Suppressor macrophage (primary cell): ENCODE measurements at regions not wholly inside any gene's neighbourhood (a gene's known extent, or its start where the extent isn't known, plus 50 kb on each side); places are given as distances from the start of the nearest gene placed in this dataset.
"Not testable (repeated sequence)": the region's sequence is repeated elsewhere in the genome, so short reads cannot be mapped to it uniquely, and the experiment has no call there.

Experiments
- DNase-seq, 4 experiments: peaks; one replicate each; pipeline ENCODE4 v3.0.0-alpha.2; 2020 to 2022

DNA sequence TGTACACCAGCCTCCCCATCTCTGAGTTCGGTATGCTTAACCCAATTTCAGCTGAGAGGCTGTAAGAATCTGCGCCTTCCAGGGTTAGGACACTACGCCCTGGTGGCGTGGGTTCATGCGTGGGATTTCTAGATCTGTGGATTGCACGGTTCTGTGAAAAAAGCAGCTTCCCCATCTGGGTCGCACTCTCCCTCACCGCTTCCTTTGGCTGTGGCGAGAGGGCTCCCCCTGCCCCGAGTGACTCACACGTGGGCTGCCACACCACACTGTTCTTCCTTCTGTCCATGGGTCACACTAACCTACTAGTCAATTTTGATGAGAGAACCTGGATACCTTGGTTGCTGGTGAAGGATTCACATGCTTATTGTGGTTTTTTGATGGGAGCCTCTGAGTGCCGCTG, 256.0 kb upstream of the MAF start:
- peak; percentile 1 to 37 (median 28) for DNase-seq

DNA sequence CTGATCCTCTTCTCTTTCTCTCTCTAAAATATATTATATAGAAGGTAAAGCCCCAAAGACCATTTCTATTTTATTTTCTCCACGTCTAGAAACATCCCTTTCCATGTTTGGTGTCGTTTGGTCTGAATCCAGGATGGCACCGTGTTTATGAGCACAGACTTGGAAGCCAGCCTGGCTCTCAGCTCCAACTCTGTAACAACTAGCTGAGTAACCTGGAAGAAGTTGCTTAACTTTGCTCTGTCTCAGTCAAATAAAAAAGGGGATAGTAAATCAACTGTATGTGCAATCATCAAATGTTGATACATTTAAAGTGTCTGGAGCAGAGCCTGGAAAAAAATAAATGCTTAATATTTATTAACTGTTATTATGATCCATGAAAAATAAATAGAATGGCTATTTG, 249.8 kb upstream of the MAF start:
- no peak for DNase-seq

DNA sequence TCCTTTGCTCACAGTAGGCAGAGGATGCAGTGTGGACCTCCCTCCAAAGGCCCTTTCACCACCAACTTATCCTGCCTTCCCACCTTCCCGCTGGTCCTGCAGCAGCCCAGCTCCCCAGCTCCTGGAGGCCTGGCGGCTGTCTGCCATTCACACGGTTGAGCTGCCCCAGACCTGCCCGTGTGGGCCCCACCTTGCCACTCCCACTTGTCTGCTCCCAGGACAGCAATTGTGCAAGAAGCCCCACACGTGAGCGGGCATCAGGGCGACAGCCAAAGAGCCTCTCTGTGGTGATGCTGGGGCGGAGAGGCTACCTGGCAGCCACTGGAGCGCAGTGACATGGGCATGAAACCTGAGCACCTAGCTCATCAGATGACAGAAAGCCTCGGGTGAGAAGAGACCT, 248.6 kb upstream of the MAF start:
- no peak for DNase-seq

DNA sequence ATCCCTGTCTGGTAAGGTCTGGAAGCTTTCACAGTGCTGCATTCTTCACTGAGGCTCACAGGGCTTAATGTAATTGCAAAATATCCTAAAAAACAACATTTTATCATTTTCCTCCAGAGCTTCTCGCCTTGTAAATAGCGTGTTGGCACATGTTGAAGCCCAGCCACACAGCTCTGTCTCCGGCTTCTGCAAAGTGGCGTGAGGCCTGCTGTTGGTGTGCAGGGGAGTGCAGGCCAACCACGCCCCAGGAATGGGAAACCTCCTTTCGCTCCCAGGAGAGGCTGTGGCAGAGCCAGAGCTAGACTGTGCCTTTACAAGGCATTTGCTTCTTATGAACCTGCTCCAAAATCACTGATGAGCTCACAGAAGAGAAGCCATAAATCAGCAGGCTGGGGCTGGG, 248.2 kb upstream of the MAF start:
- no peak for DNase-seq

DNA sequence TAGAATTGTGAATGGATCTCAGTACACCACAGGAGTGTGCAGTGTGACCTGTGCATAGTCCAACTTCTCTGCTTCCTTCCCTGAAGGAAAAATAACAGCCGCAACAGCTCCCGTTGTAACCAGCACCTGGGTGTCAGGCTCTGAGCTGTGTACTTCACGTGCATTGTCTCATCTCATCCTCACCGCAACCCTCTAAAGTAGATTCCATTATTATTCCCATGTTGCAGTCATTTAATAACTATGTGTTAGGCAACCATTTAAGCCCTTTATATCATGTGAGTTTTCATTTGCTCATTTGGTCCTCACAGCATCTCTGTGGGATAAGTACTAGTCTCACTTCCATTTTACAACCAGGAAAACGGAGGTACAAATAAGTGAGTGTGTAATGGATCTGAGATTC, 247.0 kb upstream of the MAF start:
- no peak for DNase-seq

DNA sequence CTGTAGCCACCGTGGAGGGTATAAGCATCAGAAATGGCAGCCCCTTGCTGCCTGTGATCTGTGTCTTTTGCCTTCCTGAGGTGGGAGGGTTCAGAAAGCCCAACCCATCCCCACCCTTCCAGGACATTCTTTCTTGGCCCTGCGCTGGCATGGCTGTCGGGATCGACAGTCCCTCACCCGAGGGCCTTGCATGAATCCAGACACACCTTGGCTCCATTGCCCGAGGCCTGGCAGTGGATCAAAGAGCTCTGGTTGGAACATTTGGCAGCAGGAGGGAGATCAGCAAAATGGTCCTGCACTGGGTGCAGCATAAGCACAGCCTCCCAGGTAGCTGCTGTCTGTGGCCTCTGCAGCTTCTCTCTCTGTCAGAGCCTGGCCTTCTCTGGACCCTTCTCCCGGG, 246.6 kb upstream of the MAF start:
- no peak for DNase-seq

DNA sequence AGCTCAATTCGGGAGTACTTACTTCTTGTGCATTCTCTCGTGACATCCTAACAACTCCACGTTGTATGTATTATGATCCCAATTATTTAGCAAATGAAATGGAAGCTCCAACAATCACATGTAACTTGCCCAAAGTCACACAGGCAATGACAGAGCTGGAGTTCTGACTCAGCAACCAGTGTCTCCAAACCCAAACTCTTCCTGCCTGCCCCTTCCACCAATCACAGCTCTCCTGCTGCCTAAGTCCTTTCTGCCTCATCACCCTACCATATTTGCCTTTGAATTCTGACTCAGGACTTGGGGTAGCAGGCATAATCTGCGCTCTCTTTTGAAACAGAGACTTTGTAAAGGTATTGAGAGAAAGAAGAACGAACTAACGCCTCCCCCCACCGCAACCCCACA, 245.2 kb upstream of the MAF start:
- no peak for DNase-seq

DNA sequence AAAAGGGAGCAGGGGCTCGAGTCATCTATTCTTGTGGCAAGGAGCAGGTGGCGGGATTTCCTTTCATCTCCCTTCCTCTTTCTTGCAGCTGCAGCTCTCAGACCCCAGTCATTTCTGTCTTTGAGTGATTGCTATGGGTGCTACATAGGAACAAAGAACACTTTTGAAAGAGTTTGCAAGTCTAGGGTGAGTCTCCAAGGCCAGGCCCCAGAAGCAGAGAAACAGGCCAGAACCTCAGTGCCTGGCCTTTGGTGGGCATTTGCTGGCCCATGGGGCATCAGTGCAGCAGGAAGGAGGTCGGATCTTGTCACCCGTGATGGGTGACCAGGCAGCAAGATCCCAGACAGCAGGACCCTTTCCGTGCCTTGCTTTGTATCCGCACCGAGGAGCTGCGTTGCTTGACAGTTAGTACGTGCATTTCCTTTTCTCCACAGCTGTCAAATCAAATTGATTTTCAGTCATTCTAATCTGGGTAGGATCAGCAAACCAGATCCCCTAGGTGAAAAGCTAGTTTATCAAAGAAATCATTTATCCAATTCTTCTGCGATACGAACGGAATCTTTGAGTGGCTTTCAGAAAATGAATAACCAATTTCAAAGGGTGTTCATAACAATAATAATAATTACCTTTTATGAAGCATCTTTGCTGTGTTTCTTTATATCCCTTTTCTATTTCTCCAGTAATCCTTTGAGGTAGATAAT, 244.6 kb upstream of the MAF start:
- no peak for DNase-seq

DNA sequence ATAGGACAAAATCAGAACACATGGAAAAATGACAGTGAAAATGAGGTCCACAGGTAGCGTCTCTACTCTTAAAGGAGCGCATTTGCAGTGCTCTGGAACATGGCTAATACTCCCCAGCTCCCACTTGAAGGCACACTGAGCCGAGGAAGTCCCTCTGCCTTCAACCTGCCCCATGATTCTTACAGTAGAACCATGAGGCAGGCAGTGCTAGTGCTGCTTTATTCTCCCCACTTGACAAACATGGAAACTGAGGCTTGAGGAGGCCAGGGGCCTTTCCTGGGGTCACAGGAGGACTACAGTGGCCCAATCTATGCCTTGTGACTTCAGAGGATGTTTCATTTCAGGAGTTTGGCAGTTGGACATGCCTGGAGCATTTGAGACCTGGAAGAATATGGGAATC, 244.1 kb upstream of the MAF start:
- DNase-seq: no peak

DNA sequence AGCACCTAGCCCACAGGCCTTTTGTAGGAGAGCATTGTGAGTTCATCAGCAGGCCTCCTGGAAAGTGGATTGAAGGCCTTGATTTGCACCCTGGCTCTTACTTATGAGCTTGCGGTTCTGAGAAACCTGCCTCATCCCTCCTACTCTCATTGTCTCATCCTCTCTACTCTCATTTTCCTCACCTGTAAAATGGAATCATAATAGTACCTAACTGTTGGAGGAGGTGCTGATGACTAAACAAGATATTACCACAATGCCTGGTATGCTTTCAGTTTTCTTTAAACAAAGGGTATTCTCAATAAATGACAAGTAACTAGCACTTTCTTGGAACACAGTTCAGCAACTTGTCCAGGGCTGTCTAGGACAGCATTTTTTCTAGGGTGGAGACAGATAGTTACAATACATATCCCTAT, 243.1 kb upstream of the MAF start:
- no peak for DNase-seq

DNA sequence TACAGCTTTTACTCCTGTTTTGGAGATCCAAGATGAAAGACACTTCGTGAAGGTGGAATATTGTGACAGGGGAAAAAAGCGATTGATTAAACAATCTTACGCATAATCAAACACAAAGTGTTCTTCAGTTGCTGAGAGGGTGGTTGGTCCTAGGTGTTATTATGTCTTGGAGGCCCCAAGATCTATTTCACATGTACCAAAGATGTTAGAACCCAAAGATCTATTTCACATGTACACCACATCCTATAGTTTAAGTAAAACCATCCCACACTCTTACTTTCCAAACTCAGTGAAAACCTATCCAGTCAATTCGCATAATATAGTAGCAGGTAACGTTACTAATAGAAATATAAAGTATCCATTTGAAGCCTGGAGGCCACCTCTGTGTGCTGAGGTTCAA, 242.6 kb upstream of the MAF start:
- no peak for DNase-seq

DNA sequence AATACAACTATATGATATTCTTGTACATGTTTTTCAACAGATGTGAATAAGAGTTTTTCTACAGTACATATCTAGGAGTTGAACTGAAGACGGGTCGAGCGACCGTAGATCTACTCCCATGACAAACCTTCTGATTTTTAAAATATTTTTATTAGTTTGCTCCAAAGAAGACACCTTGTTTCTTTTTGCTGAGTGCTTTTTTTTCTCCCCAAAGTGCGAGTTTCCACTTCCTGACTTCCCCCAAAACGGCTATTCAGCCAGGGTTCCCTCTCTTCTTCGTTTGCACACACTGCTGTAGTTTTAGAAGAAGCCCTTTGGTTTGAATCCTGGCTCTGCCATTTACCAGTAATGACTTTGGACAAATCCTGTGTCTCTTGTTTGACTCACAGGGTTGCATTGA, 241.7 kb upstream of the MAF start:
- no peak for DNase-seq

DNA sequence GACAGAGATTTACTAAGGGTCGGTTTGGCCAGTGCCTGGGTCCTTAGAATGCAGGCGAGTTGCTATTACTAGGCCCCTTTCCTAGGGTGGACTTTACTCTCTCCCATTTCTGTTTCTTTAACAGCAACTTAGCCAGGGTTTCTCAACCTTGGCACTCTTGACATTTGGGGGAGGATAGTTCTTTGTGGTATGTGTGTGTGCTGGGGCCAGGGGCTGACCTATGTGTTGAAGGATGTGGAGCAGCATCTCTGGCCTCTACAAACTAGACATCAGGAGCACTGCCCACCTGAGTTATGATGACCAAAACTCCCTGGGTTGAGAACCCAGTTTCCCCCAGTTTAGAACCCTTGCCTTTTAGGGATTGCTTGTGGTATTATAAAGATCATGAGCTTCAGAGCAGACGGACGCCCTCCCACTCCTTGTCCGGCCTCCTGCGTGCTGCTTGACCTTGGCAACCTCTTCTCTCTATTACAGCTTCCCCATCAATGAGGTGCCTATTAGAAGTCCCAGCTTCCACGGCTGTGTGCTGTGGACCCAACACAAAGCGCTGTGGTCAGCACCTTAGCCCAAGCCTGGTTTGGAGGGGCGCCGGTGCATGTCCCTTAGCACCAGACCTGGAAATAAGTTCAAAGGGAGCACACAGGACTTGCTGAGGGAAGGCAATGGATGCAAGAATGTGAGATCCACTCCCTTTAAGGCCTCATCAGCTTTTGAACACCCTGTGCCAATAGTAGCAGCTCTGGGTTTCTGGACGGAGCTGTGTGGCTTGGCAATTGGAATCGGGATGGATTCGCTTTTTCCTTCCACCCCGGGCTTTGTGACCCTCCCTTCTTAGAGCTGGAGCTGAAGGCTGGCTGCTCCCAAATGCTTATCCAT, 239.2 kb upstream of the MAF start:
- DNase-seq: no peak

DNA sequence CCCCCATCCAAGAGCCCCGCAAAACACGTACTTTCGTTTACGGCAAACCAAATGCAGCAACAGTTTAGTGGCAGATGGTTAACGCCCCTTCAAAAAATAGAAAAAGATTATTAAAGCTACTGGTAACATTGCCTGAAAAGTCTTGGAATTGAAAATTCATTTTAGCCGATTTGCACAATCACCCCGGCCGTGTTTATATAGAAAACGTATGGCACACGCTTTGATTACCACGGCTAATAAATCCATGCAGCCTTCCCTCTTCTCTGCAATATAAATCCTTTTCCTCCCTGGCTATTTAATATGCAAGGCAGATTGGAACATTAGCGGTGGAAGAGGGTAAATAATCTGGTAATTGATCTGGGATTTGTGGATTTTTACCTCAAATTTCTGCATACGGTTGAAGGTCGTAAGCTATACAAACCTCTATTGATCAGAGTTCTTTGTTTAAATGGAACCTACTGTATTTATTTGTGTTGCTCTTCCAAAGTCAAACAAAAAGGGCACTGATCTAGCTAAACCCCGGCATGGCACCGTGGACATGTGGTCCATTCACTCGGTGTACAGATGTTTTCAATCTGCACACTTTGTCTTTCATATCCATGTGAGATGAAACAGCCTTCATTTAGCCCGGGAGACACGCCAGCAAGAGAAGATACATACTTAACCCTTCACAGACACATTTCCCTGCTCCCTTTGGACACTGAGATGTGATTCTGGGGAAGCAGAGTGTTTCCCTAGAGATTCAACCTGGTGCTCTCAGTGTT, 238.1 kb upstream of the MAF start:
- DNase-seq: no peak

DNA sequence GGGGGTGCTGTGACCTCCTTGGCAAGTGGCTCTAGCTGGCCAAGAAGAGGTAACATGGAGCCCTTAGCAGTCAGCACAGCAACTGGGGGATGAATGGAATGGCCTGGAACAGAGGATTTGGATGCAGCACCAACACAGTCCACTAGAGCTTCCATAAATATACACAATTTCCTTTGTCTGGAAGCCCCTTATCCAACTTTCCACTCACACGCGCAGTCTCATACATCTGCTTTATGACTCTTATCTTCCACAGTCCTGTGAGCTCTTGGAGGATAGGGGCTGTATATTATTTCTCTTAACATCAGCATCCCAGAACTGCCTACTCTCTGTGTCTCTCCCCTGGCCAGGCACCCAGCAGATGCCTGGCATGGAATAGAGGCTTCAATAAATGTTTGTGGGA, 235.6 kb upstream of the MAF start:
- no peak for DNase-seq

DNA sequence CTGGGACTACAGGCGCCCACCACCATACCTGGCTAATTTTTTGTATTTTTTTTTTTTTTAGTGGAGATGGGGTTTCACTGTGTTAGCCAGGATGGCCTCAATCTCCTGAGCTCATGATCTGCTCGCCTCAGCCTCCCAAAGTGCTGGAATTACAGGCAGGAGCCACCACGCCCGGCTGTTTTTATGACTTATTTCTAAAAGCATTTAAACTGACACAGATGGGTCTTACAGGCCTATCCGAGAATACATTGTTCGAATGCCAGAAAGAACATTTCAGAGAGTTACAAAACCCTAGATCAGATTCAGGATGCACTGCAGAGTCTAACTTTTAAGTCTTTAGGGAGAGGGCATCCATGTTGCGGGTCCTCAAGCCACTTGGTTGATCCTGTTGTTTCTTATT, 234.7 kb upstream of the MAF start:
- no peak for DNase-seq

DNA sequence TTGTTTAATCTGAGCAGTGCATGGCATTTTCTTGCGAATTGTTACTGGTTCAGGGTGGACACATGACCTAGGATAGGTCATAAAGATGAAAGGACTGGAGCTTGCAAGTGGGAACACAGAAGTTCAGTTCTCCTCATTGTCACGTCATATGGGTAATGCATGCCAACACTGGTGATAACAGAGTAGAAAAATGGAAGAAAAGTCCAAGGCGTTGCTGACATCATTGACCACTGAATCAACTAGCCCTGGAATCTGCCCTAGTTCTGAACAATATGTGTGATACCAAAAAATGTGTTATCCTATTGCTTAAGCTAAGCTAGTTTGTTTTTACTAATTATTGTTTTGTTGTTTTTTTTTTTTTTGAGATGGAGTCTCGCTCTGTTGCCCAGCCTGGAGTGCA, 234.2 kb upstream of the MAF start:
- no peak for DNase-seq

DNA sequence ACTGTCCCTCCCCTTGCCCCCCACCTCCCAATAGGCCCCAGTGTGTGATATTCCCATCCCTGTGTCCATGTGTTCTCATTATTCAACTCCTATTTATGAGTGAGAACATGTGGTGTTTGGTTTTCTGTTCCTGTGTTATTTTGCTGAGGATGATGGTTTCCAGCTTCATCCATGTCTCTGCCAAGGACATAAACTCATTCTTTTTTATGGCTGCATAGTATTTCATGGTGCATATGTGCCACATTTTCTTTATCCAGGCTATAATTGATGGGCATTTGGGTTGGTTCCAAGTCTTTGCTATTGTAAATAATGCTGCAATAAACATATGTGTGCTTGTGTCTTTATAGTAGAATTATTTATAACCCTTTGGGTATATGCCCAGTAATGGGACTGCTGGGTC, 233.5 kb upstream of the MAF start:
- not testable (repeated sequence) for DNase-seq

DNA sequence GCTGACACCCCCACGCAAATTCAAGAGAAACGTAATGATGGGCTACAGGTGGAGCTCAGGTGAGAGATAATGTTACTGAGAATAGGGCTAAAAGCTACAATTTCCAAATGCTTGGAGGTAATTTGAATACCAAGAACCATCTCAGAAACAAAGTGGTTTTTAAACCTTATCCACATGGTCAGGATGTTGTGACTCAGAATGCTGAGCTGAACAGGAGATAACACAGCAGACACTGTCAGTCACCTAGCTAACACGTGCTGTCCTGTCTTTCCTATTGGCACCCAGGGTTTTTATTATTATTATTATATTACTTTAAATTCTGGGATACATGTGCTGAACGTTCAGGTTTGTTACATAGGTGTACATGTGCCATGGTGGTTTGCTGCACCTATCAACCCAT, 233.0 kb upstream of the MAF start:
- no peak for DNase-seq

DNA sequence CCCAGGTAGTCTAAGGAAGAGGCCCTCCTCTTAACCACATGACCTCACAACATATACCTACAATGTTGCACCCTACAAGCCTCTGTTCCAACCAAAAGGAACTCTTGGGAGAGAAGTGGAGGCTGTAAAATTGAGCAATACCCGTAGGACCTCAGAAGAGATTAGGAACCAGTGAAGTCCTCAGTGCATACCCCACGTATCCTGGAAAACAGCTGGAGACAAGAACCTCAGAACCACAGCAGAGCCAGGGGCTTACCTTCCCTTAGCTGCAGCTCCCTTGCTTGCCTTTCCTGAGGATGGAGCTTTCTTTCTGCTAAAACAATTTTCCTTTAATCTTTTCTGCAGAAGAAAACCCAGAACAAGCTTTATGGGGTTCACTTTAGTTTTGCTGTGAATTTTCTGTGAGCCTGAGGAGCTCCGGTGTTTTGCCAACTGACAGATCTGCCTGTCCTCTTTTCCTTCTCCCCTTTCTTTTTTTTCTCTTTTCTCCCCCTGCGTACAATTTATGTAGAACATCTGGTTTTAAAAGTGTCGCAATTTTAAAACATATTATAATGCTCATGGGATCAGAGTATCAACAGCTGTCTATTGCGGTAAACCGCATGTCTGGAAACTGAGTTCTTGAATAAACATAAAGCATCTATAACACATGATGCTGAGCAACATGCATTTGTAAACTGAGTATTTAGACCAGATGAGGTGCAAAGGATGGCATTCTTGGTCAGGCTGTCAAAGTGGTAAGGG, 226.4 kb upstream of the MAF start:
- DNase-seq: no peak

DNA sequence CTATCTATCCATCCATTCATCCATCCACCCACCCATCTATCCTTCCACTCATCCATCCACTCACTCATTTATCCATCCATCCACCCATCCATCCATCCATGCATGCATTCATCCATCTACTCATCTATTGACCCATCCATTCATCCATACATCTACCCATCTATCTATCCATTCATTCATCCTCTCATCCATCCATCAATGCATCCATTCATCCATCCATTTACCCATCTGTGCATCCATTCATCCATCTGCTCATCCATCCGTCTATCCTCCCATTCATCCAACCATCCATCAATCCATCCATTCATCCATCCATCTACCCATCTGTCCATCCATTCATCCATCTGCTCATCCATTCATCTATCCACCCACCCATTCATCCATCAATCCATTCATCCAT, 224.5 kb upstream of the MAF start:
- no peak for DNase-seq

DNA sequence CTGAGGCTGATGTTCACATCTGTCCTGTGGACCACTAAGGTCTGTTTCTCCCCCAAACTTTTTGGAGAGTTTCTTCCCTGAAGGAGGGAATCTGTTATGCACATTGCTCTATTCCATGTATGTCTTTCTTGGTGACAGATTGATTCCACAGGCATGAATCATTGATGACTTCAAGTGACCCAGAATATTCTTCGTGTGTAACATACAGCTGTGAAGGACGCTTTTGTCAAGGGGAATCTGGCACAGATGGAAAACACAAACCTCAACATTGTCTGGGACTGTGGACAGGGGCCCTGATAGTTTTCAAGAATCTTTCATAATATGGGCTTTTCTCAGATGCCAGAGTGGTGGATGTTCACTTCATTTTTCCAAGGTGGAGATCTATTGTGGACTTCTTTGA, 223.1 kb upstream of the MAF start:
- no peak for DNase-seq

DNA sequence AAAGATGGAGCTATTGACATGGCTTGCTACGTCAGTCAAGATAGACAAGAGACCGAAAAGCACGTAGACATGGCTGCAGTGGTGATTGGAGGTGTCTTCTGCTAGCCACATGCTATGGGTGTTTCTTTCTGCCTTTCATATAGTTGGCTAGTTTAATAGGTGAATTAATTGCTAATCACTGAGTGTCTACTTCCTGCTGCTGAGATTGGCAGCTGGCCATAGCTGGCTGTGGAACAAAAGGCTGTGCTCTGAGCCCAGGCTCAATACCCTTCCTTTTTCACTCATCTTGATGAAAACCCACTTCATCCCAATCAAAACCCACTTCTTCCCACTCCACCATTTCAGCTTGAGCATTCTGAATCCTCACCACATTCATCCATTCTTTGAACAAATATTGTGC, 221.4 kb upstream of the MAF start:
- DNase-seq: no peak
